NCI-H82 treated with DMSO at 0.1 percent for 48 hours (cell line): ENCODE measurements at regions not wholly inside any gene's neighbourhood (a gene's known extent, or its start where the extent isn't known, plus 50 kb on each side); places are given as distances from the start of the nearest gene placed in this dataset.

Experiments used
- DNase-seq: peaks from one replicate; lab custom pipeline; 2025; ENCODE audit not compliant: unreplicated experiment; lab: John Stamatoyannopoulos, UW

GRCh38 chr6:14934844-14935243 lies 311.0 kb upstream of the JARID2 start:
- no peak for DNase-seq

GRCh38 chr6:14936861-14937260 lies 309.0 kb upstream of the JARID2 start:
- DNase-seq = no peak

- DNase-seq = no peak
These were observed 302.8 kb upstream of the JARID2 start for GRCh38 chr6:14943116-14943515.

- DNase-seq = no peak
These were observed 301.3 kb upstream of the JARID2 start for GRCh38 chr6:14944593-14944992.

- DNase-seq = peak; percentile 75
These were observed 300.2 kb upstream of the JARID2 start for GRCh38 chr6:14945461-14946185.

GRCh38 chr6:14946753-14947152 lies 299.1 kb upstream of the JARID2 start:
- DNase-seq = no peak

GRCh38 chr6:14948586-14949245 lies 297.2 kb upstream of the JARID2 start:
- no peak for DNase-seq

- DNase-seq = peak; percentile 99
These were observed 295.5 kb upstream of the JARID2 start for GRCh38 chr6:14950103-14950969.

- DNase-seq = no peak
These were observed 294.9 kb upstream of the JARID2 start for GRCh38 chr6:14950970-14951276.

GRCh38 chr6:14951704-14952103 lies 294.2 kb upstream of the JARID2 start:
- DNase-seq = peak; percentile 45

- peak; percentile 94 for DNase-seq
These were observed 292.0 kb upstream of the JARID2 start for GRCh38 chr6:14953836-14954235.

GRCh38 chr6:14957355-14958059 lies 288.4 kb upstream of the JARID2 start:
- DNase-seq = no peak

GRCh38 chr6:14959324-14959885 lies 286.5 kb upstream of the JARID2 start:
- no peak for DNase-seq

- DNase-seq = no peak
These were observed 281.2 kb upstream of the JARID2 start for GRCh38 chr6:14964556-14965270.

GRCh38 chr6:14965424-14966075 lies 280.3 kb upstream of the JARID2 start:
- no peak for DNase-seq

GRCh38 chr6:14966096-14966905 lies 279.6 kb upstream of the JARID2 start:
- DNase-seq = no peak

GRCh38 chr6:14966906-14967711 lies 278.8 kb upstream of the JARID2 start:
- DNase-seq = no peak

- no peak for DNase-seq
These were observed 277.7 kb upstream of the JARID2 start for GRCh38 chr6:14968056-14968637.
